Testis (tissue), 2 donors: ENCODE measurements at regions not wholly inside any gene's neighbourhood (a gene's known extent, or its start where the extent isn't known, plus 50 kb on each side); places are given as distances from the start of the nearest gene placed in this dataset.
A peak's percentile ranks its signal among the peaks of the same experiment; 100 is the strongest.

Experiments used
- DNase-seq: peaks from one replicate; pipeline ENCODE4 v3.0.0-alpha.2; 2019
- H3K27ac ChIP-seq, 2 donors: fragments of 200-600 bp; sonication (generic); one replicate each; pipeline ENCODE4 v1.5.1; 2019
- H3K27me3 ChIP-seq: fragments of 200-600 bp; sonication (generic); one replicate; pipeline ENCODE4 v1.5.1; 2019
- H3K36me3 ChIP-seq: fragments of 200-600 bp; sonication (generic); one replicate; pipeline ENCODE4 v1.5.1; 2017; ENCODE audit warnings: low read depth; ENCODE audit errors: missing control alignments
- H3K4me1 ChIP-seq: fragments of 200-600 bp; sonication (generic); one replicate; pipeline ENCODE4 v1.5.1; 2019
- H3K4me3 ChIP-seq, 2 donors: fragments of 200-600 bp; sonication (generic); one replicate each; pipeline ENCODE4 v1.5.1; 2017 to 2019
- H3K9me3 ChIP-seq: fragments of 200-600 bp; sonication (generic); one replicate; pipeline ENCODE4 v1.5.1; 2017
- POLR2A ChIP-seq: fragments of 450-650 bp; IDR thresholded peaks from one replicate; pipeline ENCODE4 v1.6.1; 2017; ENCODE audit warnings: antibody characterized with exemption, mild to moderate bottlenecking, moderate library complexity
- WGBS, 2 donors: methylation state at CpG; one replicate each; pipeline ENCODE4 v1.1.5; 2018; 5-methylcytosine and 5-hydroxymethylcytosine counted together
- intact Hi-C: fragments of 100-400 bp; cut with DNase I; formaldehyde crosslinking; loops from one replicate; pipeline ENCODE4 v1.15.1; 2023; ENCODE audit warnings: low total_unique reads
- TF ChIP-seq, protein P1 (sequence below), 3 experiments: fragments of 450-650 bp in 2 of 3; fragments of 200-600 bp in 1 of 3; sonication (generic) in 1 of 3; IDR thresholded peaks; one replicate each; pipeline ENCODE4 v1.5.1; 2016 to 2019; ENCODE audit warnings: antibody characterized with exemption in 3 of 3, mild to moderate bottlenecking in 2 of 3, moderate library complexity in 1 of 3

DNA sequence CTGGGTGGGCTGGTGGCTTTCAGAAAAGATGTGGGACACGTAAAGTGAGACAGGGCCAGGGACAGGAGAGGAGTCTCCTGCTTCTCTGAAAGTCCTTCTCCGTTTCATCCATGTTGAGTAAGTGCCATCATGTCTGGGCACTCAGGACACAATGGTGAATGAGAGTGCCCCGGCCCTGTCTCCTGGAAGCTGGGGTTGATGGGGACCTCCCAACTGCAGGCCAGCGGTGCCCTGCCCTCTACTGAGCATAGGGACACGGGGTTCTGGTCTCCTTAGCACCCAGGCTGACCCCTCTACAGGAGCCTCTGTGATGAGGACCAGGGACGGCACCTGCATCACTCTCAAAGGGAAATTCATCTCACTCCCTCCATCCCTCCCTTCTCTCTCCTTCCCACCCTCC lies 772.3 kb downstream of the BRD1 start:
- Histone ChIP-seq H3K4me1 (no peaks in the 10 kb centered on the region), H3K4me3 (no peak overlapping the region), H3K27me3 (no peaks in the 10 kb centered on the region), H3K9me3 (no peaks in the 10 kb centered on the region), H3K27ac (no peak overlapping the region), H3K36me3 (no peaks in the 10 kb centered on the region)
- no peak for DNase-seq
- WGBS, 2 donors, result 89% methylated on average over 6 of the region's 6 CpGs
- TF ChIP-seq POLR2A, result no peak
- TF ChIP-seq, protein P1, sequence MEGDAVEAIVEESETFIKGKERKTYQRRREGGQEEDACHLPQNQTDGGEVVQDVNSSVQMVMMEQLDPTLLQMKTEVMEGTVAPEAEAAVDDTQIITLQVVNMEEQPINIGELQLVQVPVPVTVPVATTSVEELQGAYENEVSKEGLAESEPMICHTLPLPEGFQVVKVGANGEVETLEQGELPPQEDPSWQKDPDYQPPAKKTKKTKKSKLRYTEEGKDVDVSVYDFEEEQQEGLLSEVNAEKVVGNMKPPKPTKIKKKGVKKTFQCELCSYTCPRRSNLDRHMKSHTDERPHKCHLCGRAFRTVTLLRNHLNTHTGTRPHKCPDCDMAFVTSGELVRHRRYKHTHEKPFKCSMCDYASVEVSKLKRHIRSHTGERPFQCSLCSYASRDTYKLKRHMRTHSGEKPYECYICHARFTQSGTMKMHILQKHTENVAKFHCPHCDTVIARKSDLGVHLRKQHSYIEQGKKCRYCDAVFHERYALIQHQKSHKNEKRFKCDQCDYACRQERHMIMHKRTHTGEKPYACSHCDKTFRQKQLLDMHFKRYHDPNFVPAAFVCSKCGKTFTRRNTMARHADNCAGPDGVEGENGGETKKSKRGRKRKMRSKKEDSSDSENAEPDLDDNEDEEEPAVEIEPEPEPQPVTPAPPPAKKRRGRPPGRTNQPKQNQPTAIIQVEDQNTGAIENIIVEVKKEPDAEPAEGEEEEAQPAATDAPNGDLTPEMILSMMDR (IDR thresholded peaks at IDR 0.05), result no peak
- intact Hi-C loops, result no loop called here

DNA sequence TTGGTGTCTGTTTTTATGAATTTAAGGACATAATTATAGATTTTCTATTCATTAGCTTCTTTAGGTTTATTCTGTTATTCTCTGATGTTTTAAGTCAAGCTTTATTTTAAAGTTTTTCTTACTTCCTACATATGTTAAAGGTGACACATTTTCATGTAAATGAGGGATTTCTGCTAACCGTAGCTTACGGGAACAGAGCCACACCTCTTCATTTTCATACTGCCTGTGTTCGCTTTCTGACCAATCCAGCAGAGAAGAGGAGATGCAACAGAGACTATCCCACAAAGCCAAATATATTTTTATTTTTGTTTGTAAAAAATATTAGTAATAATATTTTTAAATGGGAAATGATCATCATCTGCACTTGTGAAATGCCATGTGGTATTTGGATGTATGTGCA lies 774.1 kb downstream of the BRD1 start:
- 92 to 94% methylated on average over 3 of the region's 3 CpGs for WGBS, 2 donors
- Histone ChIP-seq H3K36me3 (no peaks in the 10 kb centered on the region), H3K4me3 (no peak overlapping the region), H3K4me1 (no peaks in the 10 kb centered on the region), H3K27me3 (no peaks in the 10 kb centered on the region), H3K9me3 (no peaks in the 10 kb centered on the region), H3K27ac (no peak overlapping the region)
- TF ChIP-seq, protein P1 (IDR thresholded peaks at IDR 0.05), result no peak
- no peak for TF ChIP-seq POLR2A
- intact Hi-C loops, result no loop called here
- no peak for DNase-seq

DNA sequence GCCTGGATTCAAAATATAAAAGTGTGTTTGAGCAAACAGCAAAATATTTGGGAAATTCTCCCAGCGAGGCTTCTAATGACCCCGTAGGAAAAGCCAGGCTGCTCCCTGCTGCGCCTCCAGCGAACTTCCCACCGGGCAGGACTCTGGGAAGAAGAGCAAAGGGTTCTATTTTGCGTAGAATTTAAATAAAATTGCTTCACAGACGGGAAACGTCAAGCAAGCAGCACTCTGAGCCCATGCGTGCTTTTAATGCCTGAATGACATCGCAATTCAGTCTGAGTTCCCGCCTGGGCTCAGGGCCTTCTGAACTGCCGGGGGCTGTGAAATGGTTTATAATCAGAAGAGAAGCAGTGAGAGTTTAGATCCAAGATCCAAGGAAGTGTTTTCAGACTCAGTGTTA lies 775.1 kb downstream of the BRD1 start:
- intact Hi-C loops, result no loop called here
- Histone ChIP-seq H3K27ac (peak overlapping the region in 1 of 2 donors; percentile 24), H3K9me3 (no peaks in the 10 kb centered on the region), H3K36me3 (no peaks in the 10 kb centered on the region), H3K4me1 (no peaks in the 10 kb centered on the region), H3K4me3 (peak overlapping the region; percentile 51 to 64), H3K27me3 (no peaks in the 10 kb centered on the region)
- WGBS, 2 donors, result 53 to 60% methylated on average over 12 of the region's 12 CpGs
- no peak for DNase-seq
- TF ChIP-seq, protein P1 (IDR thresholded peaks at IDR 0.05), result no peak
- no peak for TF ChIP-seq POLR2A

DNA sequence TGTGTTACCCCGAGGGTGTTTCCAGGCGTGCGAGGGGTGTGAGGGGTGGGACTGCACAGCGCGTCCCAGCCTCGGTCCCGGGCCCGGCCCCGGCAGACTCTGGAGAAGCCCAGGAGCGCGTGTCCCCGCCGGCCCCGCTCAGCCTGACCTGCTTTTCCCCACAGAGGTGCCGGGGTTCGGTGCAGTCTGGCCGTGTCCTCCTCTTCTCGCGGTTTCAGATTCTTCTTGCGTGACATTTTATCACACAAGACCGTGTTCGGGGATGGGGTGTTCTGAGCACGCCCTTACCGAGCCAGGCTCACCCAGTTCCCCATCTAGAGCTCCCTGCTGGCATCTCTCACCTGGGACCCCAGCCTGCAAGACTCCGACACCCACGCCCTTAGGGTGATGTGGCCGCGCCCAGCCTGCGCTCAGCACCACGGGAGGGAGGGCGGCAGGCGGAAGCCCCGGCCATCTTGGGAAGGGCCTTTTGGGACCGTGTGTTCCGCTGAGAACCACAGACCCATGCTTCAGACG lies 775.6 kb downstream of the BRD1 start:
- intact Hi-C loops, result no loop called here
- peak overlapping the region; percentile 51 to 64 for H3K4me3 ChIP-seq
- DNase-seq, result peak; percentile 48

More for the DNA sequence above, 775.6 kb downstream of the BRD1 start:
- Histone ChIP-seq H3K27ac (peak overlapping the region in 1 of 2 donors; percentile 24), H3K27me3 (no peaks in the 10 kb centered on the region), H3K4me1 (no peaks in the 10 kb centered on the region), H3K9me3 (no peaks in the 10 kb centered on the region), H3K36me3 (no peaks in the 10 kb centered on the region)
- 63 to 71% methylated on average over 28 to 36 of the region's 36 CpGs for WGBS, 2 donors
- TF ChIP-seq, protein P1 (IDR thresholded peaks at IDR 0.05), result no peak
